GM10847 (cell line): ENCODE measurements at regions not wholly inside any gene's neighbourhood (a gene's known extent, or its start where the extent isn't known, plus 50 kb on each side); places are given as distances from the start of the nearest gene placed in this dataset.

Source experiments
- POLR2A ChIP-seq: IDR thresholded peaks from 2 replicates; pipeline ENCODE4 v1.6.1; 2011; ENCODE audit not compliant: insufficient read length; ENCODE audit errors: extremely low read depth

- no peak for TF ChIP-seq POLR2A
These were observed 519.2 kb upstream of the DIPK2B start for GRCh38 chrX:45719751-45720501.

- TF ChIP-seq POLR2A, result no peak
These were observed 518.0 kb upstream of the DIPK2B start for GRCh38 chrX:45718676-45719075.

- TF ChIP-seq POLR2A, result no peak
These were observed 516.1 kb upstream of the DIPK2B start for GRCh38 chrX:45716750-45717149.

GRCh38 chrX:45715748-45716147 is 515.1 kb upstream of the DIPK2B start:
- no peak for TF ChIP-seq POLR2A

GRCh38 chrX:45714866-45715265 is 514.2 kb upstream of the DIPK2B start:
- TF ChIP-seq POLR2A, result no peak

GRCh38 chrX:45712067-45712466 is 511.4 kb upstream of the DIPK2B start:
- no peak for TF ChIP-seq POLR2A

- no peak for TF ChIP-seq POLR2A
These were observed 510.6 kb upstream of the DIPK2B start for GRCh38 chrX:45711231-45711630.

GRCh38 chrX:45710081-45710801 is 509.6 kb upstream of the DIPK2B start:
- no peak for TF ChIP-seq POLR2A

- TF ChIP-seq POLR2A, result no peak
These were observed 508.7 kb upstream of the DIPK2B start for GRCh38 chrX:45709381-45709780.

- TF ChIP-seq POLR2A, result no peak
These were observed 498.5 kb upstream of the DIPK2B start for GRCh38 chrX:45699158-45699557.

- no peak for TF ChIP-seq POLR2A
These were observed 496.9 kb upstream of the DIPK2B start for GRCh38 chrX:45697591-45697990.

- TF ChIP-seq POLR2A, result no peak
These were observed 496.1 kb upstream of the DIPK2B start for GRCh38 chrX:45696736-45697135.

- no peak for TF ChIP-seq POLR2A
These were observed 489.3 kb upstream of the DIPK2B start for GRCh38 chrX:45689971-45690370.

- no peak for TF ChIP-seq POLR2A
These were observed 483.2 kb upstream of the DIPK2B start for GRCh38 chrX:45683914-45684313.

GRCh38 chrX:45681891-45682290 is 481.2 kb upstream of the DIPK2B start:
- TF ChIP-seq POLR2A, result no peak

- no peak for TF ChIP-seq POLR2A
These were observed 469.2 kb upstream of the DIPK2B start for GRCh38 chrX:45669715-45670340.
